Kidney tubule cell (primary cell): ENCODE measurements at regions not wholly inside any gene's neighbourhood (a gene's known extent, or its start where the extent isn't known, plus 50 kb on each side); places are given as distances from the start of the nearest gene placed in this dataset.

Source experiments
- DNase-seq: peaks from one replicate; pipeline ENCODE4 v3.0.0-alpha.2; 2018; ENCODE audit warnings: low spot score

- no peak for DNase-seq
These were observed 502.5 kb downstream of the VRK1 start for GRCh38 chr14:97299661-97300060.

DNA sequence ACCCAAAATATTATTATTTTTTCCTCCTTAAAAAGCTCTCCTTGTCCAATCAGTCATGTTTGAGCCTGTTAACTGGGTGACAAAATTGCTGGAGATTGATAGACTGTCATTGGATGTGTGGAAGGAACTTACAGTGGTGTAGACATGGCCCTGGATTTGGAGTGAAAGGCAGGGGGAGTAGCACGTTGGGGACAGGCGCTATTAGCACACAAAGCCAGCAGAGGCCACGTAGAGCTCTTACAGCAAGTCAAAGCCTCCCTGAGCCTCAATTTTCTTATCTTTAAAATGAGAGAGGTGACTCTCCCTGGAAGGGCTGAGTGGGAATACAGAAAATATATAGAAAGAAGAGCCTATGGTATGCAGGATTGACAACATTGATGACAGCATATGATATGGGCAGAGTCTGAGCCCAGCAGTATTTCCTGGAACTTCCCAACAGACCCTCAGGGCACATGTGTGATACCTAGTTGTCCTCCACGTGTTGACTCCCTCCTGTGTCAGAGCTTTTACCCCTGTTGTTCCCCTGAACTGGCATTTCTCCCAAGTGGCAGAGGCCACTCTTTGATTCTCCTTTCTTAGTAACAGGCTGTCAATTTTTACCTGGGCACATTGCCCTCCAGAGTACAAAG, 504.9 kb downstream of the VRK1 start:
- no peak for DNase-seq

DNA sequence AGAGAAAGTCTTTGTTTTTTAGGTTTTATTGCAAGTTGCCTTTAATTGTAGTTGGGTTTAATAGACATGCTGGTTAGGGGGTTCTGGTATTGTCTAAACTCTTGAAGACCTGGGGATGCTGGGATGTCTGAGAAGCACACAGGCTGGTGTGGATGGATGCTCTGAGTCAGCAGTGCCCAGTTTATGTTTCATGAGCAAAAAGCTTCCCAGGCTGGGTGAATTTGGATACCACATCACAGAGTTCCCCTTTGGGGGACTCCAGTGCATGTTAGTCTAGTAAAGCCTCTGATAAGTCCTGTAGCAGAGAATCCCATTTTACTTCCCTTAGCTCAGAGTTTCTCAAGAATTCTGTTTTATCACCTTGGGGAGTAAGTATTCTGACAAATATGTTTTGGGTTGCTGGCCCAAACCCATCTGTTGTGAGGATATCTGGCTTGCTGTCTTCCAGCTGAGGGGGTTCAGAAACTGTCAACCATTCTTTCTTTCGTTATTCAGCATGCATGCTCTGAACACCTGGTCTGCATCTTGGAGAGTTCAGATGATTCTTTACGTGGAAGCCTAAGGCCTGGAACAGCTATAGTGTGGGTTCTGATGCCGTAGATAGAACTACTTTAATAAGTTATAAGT, 509.1 kb downstream of the VRK1 start:
- DNase-seq: no peak

DNA sequence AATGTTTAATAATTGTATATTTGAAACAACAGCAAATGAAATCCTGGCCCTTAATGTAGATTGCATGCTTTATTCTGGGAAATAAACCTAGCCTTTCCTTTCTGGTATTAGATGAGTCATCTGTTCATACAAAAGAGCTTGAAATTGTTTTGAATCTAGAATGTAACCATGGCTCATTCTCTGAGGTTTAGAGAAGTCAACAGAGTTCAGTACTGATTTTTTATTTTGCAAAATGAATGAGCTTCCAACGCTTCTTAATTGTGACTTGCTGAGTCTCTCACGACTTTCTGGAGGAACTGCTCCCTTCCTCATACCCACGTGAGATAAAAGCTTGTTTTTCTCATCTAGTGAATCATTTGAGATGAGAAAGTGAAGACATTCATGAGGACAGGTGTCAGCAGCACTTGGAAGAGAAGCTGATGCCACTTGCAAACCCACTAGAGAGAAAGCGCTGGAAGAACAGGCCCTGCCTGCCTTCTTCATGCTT, 509.6 kb downstream of the VRK1 start:
- DNase-seq: peak; percentile 24

DNA sequence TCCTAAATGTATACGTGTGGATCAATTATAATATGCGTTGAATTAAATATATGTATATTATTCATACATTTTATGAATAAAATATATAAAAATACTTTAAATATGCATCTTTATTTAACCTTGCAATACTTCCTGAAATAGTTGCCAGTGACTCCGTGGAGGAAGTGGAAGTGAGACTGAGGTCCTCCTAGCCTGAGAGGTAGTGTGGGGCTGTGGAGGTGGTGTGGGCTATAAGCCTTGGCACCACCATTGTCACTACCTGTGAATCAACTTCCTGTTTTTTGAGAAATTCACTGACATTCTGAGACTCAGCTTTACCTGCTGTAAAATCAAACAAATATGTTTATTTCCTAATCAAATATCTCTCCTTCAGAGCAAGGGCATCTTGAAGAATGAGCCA, 514.2 kb downstream of the VRK1 start:
- DNase-seq: no peak

DNA sequence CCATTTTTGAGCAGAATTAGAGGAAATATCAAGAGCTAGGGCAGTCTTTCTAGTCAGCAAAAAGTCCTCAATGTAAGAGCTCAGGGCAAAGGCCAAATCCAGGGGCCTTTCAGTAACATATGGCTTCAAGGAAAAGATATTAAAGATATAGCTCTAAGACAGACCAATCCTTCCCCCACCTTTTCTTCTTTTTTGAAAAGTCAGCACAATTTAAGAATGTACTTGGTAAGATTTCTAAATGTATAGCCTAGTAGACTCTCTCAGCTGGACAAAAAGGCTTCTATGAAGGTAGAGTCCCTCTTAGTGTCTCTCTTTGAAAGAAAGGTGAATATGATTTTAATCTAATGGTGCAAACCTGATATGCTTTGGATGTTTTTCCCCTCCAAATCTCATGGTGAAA, 515.7 kb downstream of the VRK1 start:
- no peak for DNase-seq

DNA sequence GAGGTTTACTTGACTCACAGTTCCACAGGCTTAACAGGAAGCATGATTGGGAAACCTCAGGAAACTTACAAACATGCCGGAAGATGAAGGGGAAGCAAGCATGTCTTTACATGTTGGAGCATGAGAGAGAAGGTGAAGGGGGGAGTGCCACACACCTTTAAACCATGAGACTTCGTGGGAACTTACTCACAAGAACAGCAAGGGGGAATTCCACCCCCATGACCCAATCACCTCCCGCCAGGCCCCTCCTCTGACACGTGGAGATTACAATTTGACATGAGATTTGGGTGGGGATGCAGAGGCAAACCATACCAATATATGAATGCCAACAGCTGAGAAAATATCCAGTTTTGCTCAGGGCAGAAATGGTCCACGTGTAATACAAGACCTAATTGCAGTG, 518.6 kb downstream of the VRK1 start:
- no peak for DNase-seq

DNA sequence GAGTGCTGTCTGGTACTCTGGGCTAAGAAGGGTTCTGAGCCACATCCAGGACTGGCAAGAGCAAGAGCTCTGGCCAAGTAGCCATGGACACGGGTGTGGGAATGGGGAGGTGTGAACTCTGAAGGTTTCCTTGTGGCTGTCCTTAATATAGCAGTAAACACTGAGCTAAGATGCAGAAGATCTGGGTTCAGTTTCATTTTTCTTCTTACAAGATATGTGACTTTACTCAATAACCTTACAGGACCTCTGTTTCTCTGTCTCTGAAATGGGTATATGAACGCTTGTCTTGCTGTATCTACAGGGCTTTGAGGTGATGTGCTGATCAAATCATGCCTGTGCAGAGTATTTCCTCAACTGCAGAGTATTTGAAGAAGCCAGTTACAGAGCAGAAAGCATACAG, 521.2 kb downstream of the VRK1 start:
- DNase-seq: no peak

GRCh38 chr14:97319691-97320090, 522.5 kb downstream of the VRK1 start:
- peak; percentile 21 for DNase-seq

DNA sequence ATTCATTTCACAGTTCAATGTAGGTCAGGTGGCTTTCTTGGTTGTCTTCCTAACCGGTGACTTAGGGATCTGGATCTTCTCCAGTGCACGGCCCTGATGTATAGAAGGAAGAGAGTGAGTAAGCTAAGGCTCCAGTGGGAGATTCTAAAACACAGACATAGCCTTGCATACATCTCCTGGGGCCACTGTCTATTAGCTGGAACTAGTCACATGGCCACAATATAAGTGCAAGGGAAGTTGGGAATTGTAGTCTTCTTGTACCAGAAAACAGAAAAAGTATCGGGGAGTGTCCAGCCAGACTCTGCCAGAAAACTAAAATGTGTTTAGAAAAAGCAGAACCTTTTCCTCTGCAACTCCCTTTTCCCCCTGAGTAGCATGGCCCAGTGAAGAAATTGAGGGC, 531.6 kb downstream of the VRK1 start:
- no peak for DNase-seq

- DNase-seq: no peak
These were observed 532.5 kb downstream of the VRK1 start for GRCh38 chr14:97329701-97330100.

GRCh38 chr14:97331058-97331457, 533.9 kb downstream of the VRK1 start:
- DNase-seq: no peak

DNA sequence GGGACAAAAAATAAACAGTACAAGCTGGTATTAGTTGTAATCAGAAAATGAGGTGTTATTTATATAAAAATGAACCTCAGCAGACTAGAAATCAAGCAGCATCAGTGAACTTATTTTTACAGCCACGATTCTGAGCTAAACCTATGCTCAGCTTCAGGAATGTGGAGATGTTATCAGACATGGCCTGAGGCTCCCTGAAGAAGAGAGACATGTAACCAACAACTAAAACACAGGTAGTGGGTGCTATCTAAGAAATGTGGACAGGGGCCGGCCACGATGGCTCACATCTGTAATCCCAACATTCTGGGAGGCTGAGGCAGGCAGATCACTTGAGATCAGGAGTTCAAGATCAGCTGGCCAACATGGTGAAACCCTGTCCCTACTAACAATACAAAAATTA, 534.3 kb downstream of the VRK1 start:
- DNase-seq: no peak

GRCh38 chr14:97336179-97336578, 539.0 kb downstream of the VRK1 start:
- DNase-seq: no peak

DNA sequence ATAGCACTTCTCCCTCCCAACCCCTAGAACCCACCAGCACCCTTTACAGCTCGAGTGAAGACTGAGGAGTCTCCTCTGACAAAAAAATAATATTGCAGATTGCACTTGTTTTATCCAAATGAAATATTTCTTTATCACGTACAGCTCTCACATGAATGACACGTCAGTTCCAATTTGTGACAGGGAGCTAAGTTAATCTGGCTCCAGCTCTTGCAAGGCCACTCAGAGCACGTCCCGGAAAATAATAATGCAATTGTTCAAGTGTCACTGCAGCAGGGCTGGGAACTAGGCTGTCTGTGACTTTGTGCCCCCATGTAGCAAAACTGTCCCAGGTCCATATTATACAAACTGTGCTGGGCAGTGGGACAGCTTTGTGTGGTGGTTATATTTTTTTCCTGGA, 539.6 kb downstream of the VRK1 start:
- DNase-seq: no peak

DNA sequence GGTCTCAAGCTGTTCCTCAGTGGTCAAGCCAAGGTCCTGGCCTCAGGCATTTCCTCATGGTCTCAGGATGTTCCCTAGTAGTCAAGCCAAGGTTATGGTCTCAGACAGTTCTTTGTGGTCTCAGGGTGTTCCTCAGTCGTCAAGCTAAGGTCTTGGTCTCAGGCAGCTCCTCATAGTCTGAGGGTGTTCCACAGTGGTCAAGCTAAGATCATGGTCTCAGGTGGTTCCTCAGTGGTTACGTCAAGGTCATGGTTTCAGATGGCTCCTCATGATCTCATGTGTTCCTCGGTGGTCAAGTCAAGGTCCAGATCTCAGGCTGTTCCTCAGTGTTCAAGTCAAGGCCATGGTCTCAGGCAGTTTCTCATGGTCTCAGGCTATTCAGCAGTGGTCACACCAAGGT, 540.1 kb downstream of the VRK1 start:
- DNase-seq: no peak

DNA sequence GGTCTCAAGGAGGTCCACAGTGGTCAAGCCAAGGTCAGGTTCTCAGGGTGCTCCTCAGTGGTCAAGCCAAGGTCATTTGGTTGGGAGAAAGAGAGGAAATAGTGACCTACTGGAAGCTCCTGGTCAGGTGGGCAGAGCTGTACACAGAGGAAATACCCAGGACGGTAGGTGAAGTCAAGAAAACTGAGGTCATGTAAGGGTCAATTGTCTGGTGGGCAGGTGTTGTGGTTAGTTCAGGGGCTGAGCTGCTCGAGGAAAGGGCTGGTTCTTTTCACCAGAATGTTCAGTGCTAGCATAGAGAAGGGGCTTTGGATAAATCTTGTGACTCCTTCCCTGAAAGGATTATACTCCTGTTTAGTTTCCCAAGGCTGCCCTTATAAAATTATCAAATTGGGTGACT, 540.5 kb downstream of the VRK1 start:
- no peak for DNase-seq

DNA sequence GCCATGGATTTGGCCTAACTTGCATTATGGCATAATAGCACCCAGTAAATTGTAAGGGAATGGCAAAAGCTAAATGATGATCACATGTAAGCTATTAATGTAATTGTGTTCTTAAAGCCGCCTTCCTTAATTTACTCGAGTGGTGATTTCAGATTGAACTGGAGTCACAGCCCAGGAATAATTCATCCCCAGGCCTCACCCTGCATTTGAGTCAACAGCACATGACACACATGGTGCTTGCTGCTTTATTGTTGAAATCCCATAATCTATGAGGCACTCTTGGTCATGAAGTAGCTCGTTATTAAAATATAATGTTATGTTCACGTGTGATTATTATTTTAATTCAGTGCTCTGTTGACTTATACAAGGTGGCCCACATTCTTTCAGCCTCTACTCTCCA, 547.5 kb downstream of the VRK1 start:
- no peak for DNase-seq

- no peak for DNase-seq
These were observed 549.5 kb downstream of the VRK1 start for GRCh38 chr14:97346675-97347074.

DNA sequence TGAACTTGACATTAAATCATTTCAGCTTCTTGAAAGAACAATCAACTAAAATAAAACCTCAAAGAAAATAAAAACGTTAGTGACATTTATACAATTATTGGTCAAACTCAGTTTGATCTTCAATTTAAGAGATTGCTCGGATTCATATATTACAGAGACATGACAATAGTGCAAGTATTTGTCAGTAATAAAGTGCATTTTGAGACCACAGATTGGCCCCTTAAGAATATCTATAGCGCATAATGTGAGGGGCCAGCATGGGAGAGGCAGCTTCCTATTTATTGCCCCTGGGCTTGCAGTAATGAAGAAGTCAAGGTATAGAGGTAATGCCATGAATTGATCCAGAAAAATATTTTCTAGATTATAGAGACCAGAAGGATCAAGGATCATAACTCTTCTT, 552.3 kb downstream of the VRK1 start:
- DNase-seq: no peak

GRCh38 chr14:97349946-97350345, 552.8 kb downstream of the VRK1 start:
- DNase-seq: no peak

GRCh38 chr14:97350415-97350814, 553.2 kb downstream of the VRK1 start:
- DNase-seq: no peak

DNA sequence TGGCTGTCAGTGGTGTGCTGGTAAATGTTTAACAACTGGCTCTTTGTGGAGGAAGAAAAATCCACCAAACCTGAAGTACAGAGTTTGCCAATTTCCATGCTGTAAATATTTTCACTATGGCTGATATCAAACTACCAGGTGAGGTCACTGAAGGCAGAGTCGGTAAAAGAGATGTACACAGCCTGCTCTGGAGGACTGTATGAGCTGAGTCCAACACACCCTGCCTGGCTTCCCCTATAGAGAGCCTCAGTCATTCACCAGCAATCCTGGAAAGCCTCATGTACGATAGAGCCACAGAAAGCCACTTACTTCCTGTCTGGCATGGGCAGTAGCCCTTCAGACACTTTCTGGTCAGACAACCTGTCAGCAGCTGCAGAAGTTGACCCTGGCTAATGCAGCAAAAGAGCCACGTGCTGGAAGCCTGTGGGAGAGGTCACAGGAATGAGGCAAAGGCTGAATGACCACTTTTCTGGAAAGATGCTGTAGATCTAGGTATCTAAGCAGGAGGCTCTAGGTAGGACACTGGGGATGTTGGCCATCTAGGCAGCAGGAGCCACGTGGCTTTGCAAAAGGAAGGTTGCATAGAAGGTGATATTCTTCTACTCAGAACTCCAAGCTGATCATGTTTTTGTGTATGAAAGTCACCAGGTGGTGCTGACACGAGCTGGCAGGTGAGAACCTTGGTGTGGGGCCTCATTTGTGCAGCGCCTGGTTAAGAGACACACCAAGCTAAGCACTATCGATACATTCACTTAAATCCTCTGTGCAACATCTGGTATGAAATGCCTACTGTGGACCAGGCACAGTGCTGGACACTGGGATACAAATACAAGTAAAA, 553.9 kb downstream of the VRK1 start:
- DNase-seq: no peak
